SK-N-SH (cell line): ENCODE measurements at regions not wholly inside any gene's neighbourhood (a gene's known extent, or its start where the extent isn't known, plus 50 kb on each side); places are given as distances from the start of the nearest gene placed in this dataset.

ENCODE experiments used
- CTCF ChIA-PET: fragments of 300-600, 350-600 bp; formaldehyde crosslinking; extraction: SDS; loops from one replicate; lab custom pipeline; 2021; lab: Yijun Ruan, JAX
- POLR2A ChIA-PET: fragments of 350-600 bp; sonication (Branson Sonifier 250); formaldehyde crosslinking; extraction: SDS; loops from one replicate; lab custom pipeline; 2020; ENCODE audit warnings: antibody characterized with exemption, inconsistent platforms; lab: Yijun Ruan, JAX
- DNase-seq: peaks from one replicate; pipeline ENCODE4 v3.0.0; 2012
- H2AFZ ChIP-seq: fragments of 200-600 bp; sonication (generic); 2 replicates; pipeline ENCODE4 v1.8.1; 2016; ENCODE audit warnings: antibody characterized with exemption, mild to moderate bottlenecking, low read depth
- H3F3A ChIP-seq: fragments of 200-600 bp; sonication (generic); replicated peaks from 2 replicates; pipeline ENCODE3; 2016; ENCODE audit warnings: antibody characterized with exemption, mild to moderate bottlenecking; ENCODE audit not compliant: insufficient read depth
- H3K27ac ChIP-seq, 2 experiments: fragments of 200-500 bp in 1 of 2; fragments of 200-600 bp in 1 of 2; sonication (Bioruptor generic) in 1 of 2; sonication (generic), shearing (Covaris generic) in 1 of 2; 2 replicates each; pipeline versions ENCODE4 v1.5.1 to v1.6.1; 2014 to 2016; ENCODE audit warnings: low read depth in 2 of 2, inconsistent platforms in 1 of 2, low read length in 1 of 2, mild to moderate bottlenecking in 1 of 2, mixed read lengths in 1 of 2
- H3K27me3 ChIP-seq: fragments of 200-600 bp; sonication (generic), shearing (Covaris generic); 2 replicates; pipeline ENCODE4 v1.6.1; 2016; ENCODE audit warnings: mixed run types; ENCODE audit not compliant: insufficient read depth
- H3K36me3 ChIP-seq, 2 experiments: fragments of 200-500 bp in 1 of 2; fragments of 200-600 bp in 1 of 2; sonication (Bioruptor generic) in 1 of 2; sonication (generic) in 1 of 2; replicated peaks in 1 of 2; 2 replicates each; pipeline versions ENCODE3 to v1.5.1; 2014 to 2016; ENCODE audit warnings: low read length in 1 of 2, mild to moderate bottlenecking in 1 of 2; ENCODE audit not compliant: insufficient read depth in 2 of 2, control insufficient read depth in 1 of 2
- H3K4me1 ChIP-seq, 2 experiments: fragments of 200-500 bp in 1 of 2; fragments of 200-600 bp in 1 of 2; sonication (Bioruptor generic) in 1 of 2; sonication (generic), shearing (Covaris generic) in 1 of 2; 2 replicates each; pipeline versions ENCODE4 v1.5.1 to v1.6.1; 2014 to 2016; ENCODE audit warnings: low read depth in 1 of 2, low read length in 1 of 2, mixed run types in 1 of 2; ENCODE audit not compliant: insufficient read depth in 2 of 2, control insufficient read depth in 1 of 2
- H3K4me2 ChIP-seq: fragments of 200-600 bp; sonication (generic), shearing (Covaris generic); 2 replicates; pipeline ENCODE4 v1.6.1; 2017; ENCODE audit warnings: mixed run types
- H3K4me3 ChIP-seq, 2 experiments: fragments of 200-500 bp in 1 of 2; fragments of 200-600 bp in 1 of 2; sonication (Bioruptor generic) in 1 of 2; sonication (generic), shearing (Covaris generic) in 1 of 2; 2 replicates each; pipeline versions ENCODE4 v1.5.1 to v1.8.1; 2014 to 2016; ENCODE audit warnings: low read depth in 2 of 2, inconsistent platforms in 1 of 2, low read length in 1 of 2, mild to moderate bottlenecking in 1 of 2, mixed read lengths in 1 of 2, moderate library complexity in 1 of 2
- H3K79me2 ChIP-seq: fragments of 200-600 bp; sonication (generic); 2 replicates; pipeline ENCODE4 v1.8.1; 2017; ENCODE audit warnings: mild to moderate bottlenecking; ENCODE audit not compliant: insufficient read depth
- H3K9ac ChIP-seq: fragments of 200-600 bp; sonication (generic); 2 replicates; pipeline ENCODE4 v1.6.1; 2017; ENCODE audit warnings: mixed run types
- H3K9me2 ChIP-seq: fragments of 200-600 bp; sonication (generic); 2 replicates; pipeline ENCODE4 v1.6.1; 2017; ENCODE audit warnings: mixed run types
- H3K9me3 ChIP-seq: fragments of 200-600 bp; sonication (generic); 2 replicates; pipeline ENCODE4 v1.6.1; 2017; ENCODE audit warnings: mixed run types, mild to moderate bottlenecking, moderate library complexity
- H4K20me1 ChIP-seq: fragments of 200-600 bp; sonication (generic); 2 replicates; pipeline ENCODE4 v1.6.1; 2017; ENCODE audit warnings: mild to moderate bottlenecking, mixed run types; ENCODE audit not compliant: insufficient read depth
- CHD2 ChIP-seq: fragments of 150-350 bp; IDR thresholded peaks from 2 replicates; pipeline ENCODE4 v1.6.1; 2018; ENCODE audit warnings: low read length; ENCODE audit not compliant: partially characterized antibody
- ELF1 ChIP-seq: IDR thresholded peaks from 2 replicates; pipeline ENCODE4 v1.4.0; 2012
- FOSL2 ChIP-seq: IDR thresholded peaks from 2 replicates; pipeline ENCODE4 v1.4.0; 2012; ENCODE audit warnings: low read depth, mild to moderate bottlenecking, moderate library complexity, borderline replicate concordance
- FOXJ3 ChIP-seq: sonication (generic); formaldehyde crosslinking; IDR thresholded peaks from 2 replicates; pipeline ENCODE4 v1.5.1; 2020; ENCODE audit warnings: mild to moderate bottlenecking, missing genetic modification reagents
- GABPA ChIP-seq: IDR thresholded peaks from 2 replicates; pipeline ENCODE4 v1.4.0; 2012; ENCODE audit warnings: low read depth, mild to moderate bottlenecking
- GATA2 ChIP-seq: sonication (generic); formaldehyde crosslinking; IDR thresholded peaks from 2 replicates; pipeline ENCODE4 v1.5.0; 2020; ENCODE audit warnings: mild to moderate bottlenecking, missing genetic modification reagents
- MAX ChIP-seq: IDR thresholded peaks from 2 replicates; pipeline ENCODE4 v1.4.0; 2012; ENCODE audit warnings: low read depth
- MXI1 ChIP-seq: IDR thresholded peaks from 2 replicates; pipeline ENCODE4 v1.6.1; 2012; ENCODE audit warnings: mild to moderate bottlenecking, low read depth, low read length, improper control_type of control experiment
- RAD21 ChIP-seq: IDR thresholded peaks from 2 replicates; pipeline ENCODE4 v1.6.1; 2012; ENCODE audit warnings: mild to moderate bottlenecking, low read length
- REST ChIP-seq: IDR thresholded peaks from 2 replicates; pipeline ENCODE4 v1.6.1; 2012; ENCODE audit warnings: mild to moderate bottlenecking, low read depth, low read length, moderate library complexity
- RFX5 ChIP-seq: IDR thresholded peaks from 2 replicates; pipeline ENCODE4 v1.6.1; 2012; ENCODE audit warnings: mild to moderate bottlenecking, improper control_type of control experiment, low read length
- TEAD4 ChIP-seq: IDR thresholded peaks from 2 replicates; pipeline ENCODE4 v1.4.0; 2012; ENCODE audit warnings: mild to moderate bottlenecking, borderline replicate concordance; ENCODE audit not compliant: insufficient read depth
- ZBTB33 ChIP-seq: IDR thresholded peaks from 2 replicates; pipeline ENCODE4 v1.4.0; 2012; ENCODE audit warnings: low read depth, borderline replicate concordance
- WGBS: methylation state at CpG from one replicate; pipeline ENCODE4 v1.1.6; 2017; ENCODE audit warnings: low lambda C conversion rate; 5-methylcytosine and 5-hydroxymethylcytosine counted together

GRCh38 chr3:127068871-127069270 lies 86.0 kb downstream of the PLXNA1 start:
- POLR2A ChIA-PET, result no interaction called here
- Histone ChIP-seq H2AFZ (no peak overlapping the region), H4K20me1 (no peaks in the 10 kb centered on the region), H3K36me3 (no peaks in the 10 kb centered on the region), H3K9me3 (no peaks in the 10 kb centered on the region), H3K4me2 (no peak overlapping the region), H3K4me1 (peaks cover 0 to 25% of the 10 kb centered on the region in 2 experiments; a peak in 2 of 4 replicates), H3K9me2 (no peaks in the 10 kb centered on the region), H3K79me2 (no peaks in the 10 kb centered on the region), H3K4me3 (no peak overlapping the region), H3K27ac (no peak overlapping the region), H3F3A (no peaks in the 10 kb centered on the region), H3K9ac (no peak overlapping the region), H3K27me3 (no peaks in the 10 kb centered on the region)
- TF ChIP-seq REST, result no peak
- TF ChIP-seq GABPA, result no peak
- TF ChIP-seq ELF1, result no peak
- TF ChIP-seq RAD21, result no peak
- no peak for TF ChIP-seq TEAD4
- TF ChIP-seq MXI1, result no peak
- no peak for TF ChIP-seq FOXJ3
- TF ChIP-seq RFX5, result no peak
- no peak for TF ChIP-seq ZBTB33
- TF ChIP-seq MAX, result no peak
- no peak for TF ChIP-seq FOSL2
- TF ChIP-seq GATA2 (CRISPR knock-in tag), result no peak
- no peak for TF ChIP-seq CHD2
- whole genome bisulfite sequencing, result 76% methylated on average over 8 of the region's 9 CpGs
- CTCF ChIA-PET, result interaction anchor here (0.7 to 0.8 kb wide), 2 partner anchors 357 to 547 kb away, joined by 3 read pairs; no protein-coding TSS in a partner anchor
- DNase-seq, result no peak
